GM23248 (cell line): ENCODE measurements at regions not wholly inside any gene's neighbourhood (a gene's known extent, or its start where the extent isn't known, plus 50 kb on each side); places are given as distances from the start of the nearest gene placed in this dataset.

Source experiments
- EZH2 ChIP-seq: fragments of 200-600 bp; sonication (generic); IDR thresholded peaks from 2 replicates; pipeline ENCODE4 v1.6.1; 2018; ENCODE audit warnings: antibody characterized with exemption, mild to moderate bottlenecking; ENCODE audit not compliant: insufficient read depth, poor library complexity, severe bottlenecking
- EZH2phosphoT487 ChIP-seq: fragments of 200-600 bp; sonication (generic); IDR thresholded peaks from 2 replicates; pipeline ENCODE4 v1.6.1; 2018; ENCODE audit warnings: antibody characterized with exemption, moderate library complexity, mild to moderate bottlenecking, low read depth; ENCODE audit not compliant: insufficient read depth

DNA sequence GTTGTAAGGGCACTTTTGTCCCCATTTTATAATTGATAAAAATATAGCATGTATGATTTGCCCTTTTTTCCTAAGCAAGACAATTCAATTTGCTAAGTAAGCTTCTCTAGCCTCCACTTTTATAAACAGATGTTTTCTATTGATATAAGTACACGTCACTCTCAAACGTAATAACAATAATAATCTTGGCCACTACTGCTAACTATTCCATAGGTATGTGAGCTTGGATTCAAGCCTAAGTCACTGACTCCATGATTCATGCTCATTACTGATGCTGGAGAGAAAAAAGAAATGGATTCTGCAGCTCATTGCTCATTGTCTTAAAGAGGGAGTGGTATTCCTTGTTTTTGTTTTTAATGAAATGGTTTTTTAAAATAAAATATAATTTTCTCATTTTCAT, 661.0 kb downstream of the GALC start:
- TF ChIP-seq EZH2 (no peak), EZH2phosphoT487 (no peak)
